OCI-LY3 (cell line): ENCODE measurements at regions not wholly inside any gene's neighbourhood (a gene's known extent, or its start where the extent isn't known, plus 50 kb on each side); places are given as distances from the start of the nearest gene placed in this dataset.

Experiments used
- H2AFZ ChIP-seq: fragments of 200-600, 300-600 bp; shearing (Covaris generic); 2 replicates; pipeline ENCODE4 v1.6.0; 2014; ENCODE audit warnings: antibody characterized with exemption, low read depth, low read length
- H3K27ac ChIP-seq: fragments of 200-600, 300-600 bp; sonication (generic); 2 replicates; pipeline ENCODE4 v1.5.1; 2014; ENCODE audit warnings: mild to moderate bottlenecking, low read length, moderate library complexity, mixed read lengths
- H3K27me3 ChIP-seq: fragments of 200-600, 300-600 bp; sonication (generic); 2 replicates; pipeline ENCODE4 v1.6.1; 2014; ENCODE audit warnings: low read depth, low read length, mixed read lengths
- H3K36me3 ChIP-seq: fragments of 200-600, 300-600 bp; sonication (generic); replicated peaks from 2 replicates; pipeline ENCODE3; 2014; ENCODE audit warnings: low read depth, low read length, mixed read lengths
- H3K4me1 ChIP-seq: fragments of 300-600, 200-600 bp; sonication (generic); 2 replicates; pipeline ENCODE4 v1.6.1; 2014; ENCODE audit warnings: low read length, mixed read lengths
- H3K4me2 ChIP-seq: fragments of 200-600, 300-600 bp; sonication (generic); 2 replicates; pipeline ENCODE4 v1.6.1; 2014; ENCODE audit warnings: low read length, mixed read lengths
- H3K4me3 ChIP-seq: fragments of 300-600, 200-600 bp; sonication (generic); 2 replicates; pipeline ENCODE4 v1.5.1; 2014; ENCODE audit warnings: antibody characterized with exemption, mild to moderate bottlenecking, low read length, moderate library complexity
- H3K79me2 ChIP-seq: fragments of 300-600, 200-600 bp; shearing (Covaris generic); 2 replicates; pipeline ENCODE4 v1.6.1; 2014; ENCODE audit warnings: mild to moderate bottlenecking, low read length, mixed read lengths
- H3K9ac ChIP-seq: fragments of 300-600, 200-600 bp; shearing (Covaris generic); 2 replicates; pipeline ENCODE4 v1.6.0; 2014; ENCODE audit warnings: mild to moderate bottlenecking, low read length, moderate library complexity
- H3K9me3 ChIP-seq: fragments of 200-600, 300-600 bp; shearing (Covaris generic); 2 replicates; pipeline ENCODE4 v1.6.1; 2014; ENCODE audit warnings: low read length, mixed read lengths; ENCODE audit not compliant: insufficient read depth
- H4K20me1 ChIP-seq: fragments of 200-600, 300-600 bp; sonication (generic); 2 replicates; pipeline ENCODE4 v1.6.1; 2016; ENCODE audit warnings: low read length, mixed read lengths; ENCODE audit not compliant: insufficient read depth
- CTCF ChIP-seq: fragments of 200-600, 300-600 bp; sonication (generic); IDR thresholded peaks from 2 replicates; pipeline ENCODE4 v1.5.1; 2014; ENCODE audit warnings: antibody characterized with exemption, low read length, low read depth
- EZH2phosphoT487 ChIP-seq: fragments of 200-600 bp; shearing (Covaris generic); IDR thresholded peaks from 2 replicates; pipeline ENCODE4 v1.6.1; 2018; ENCODE audit warnings: antibody characterized with exemption, mixed run types, low read depth

DNA sequence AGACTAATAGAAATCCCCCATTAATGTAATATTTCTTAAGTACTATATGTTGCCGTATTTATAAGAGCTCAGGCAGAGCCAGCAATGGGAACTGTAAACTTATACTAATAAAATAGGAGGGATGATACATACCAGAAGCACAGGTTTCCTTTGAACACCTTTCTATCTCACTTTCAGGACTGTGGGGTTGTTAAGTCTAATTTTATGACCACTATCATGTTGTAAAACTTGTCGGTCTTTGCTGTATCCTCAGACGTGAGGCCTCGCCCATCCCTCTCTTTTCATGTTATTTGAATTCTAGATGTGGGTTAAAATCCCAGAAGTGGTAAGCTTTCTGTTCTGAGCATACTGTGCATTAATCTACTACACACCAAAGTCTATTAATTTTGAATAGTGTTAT, 1083.5 kb upstream of the TENM4 start:
- Histone ChIP-seq H3K4me3 (no peak overlapping the region), H4K20me1 (no peaks in the 10 kb centered on the region), H3K79me2 (no peaks in the 10 kb centered on the region), H3K4me1 (peaks cover 43% of the 10 kb centered on the region), H3K9me3 (no peaks in the 10 kb centered on the region), H3K27ac (no peak overlapping the region), H3K9ac (no peak overlapping the region), H3K4me2 (no peak overlapping the region), H2AFZ (no peak overlapping the region), H3K36me3 (no peaks in the 10 kb centered on the region), H3K27me3 (no peaks in the 10 kb centered on the region)
- TF ChIP-seq EZH2phosphoT487 (no peak), CTCF (no peak)

GRCh38 chr11:80523057-80523456, 1082.2 kb upstream of the TENM4 start:
- H3K27ac ChIP-seq, result no peak overlapping the region
- H3K79me2 ChIP-seq, result no peaks in the 10 kb centered on the region
- H3K4me1 ChIP-seq, result peaks cover 45% of the 10 kb centered on the region
- no peaks in the 10 kb centered on the region for H3K9me3 ChIP-seq
- H3K36me3 ChIP-seq, result no peaks in the 10 kb centered on the region
- no peak overlapping the region for H3K4me2 ChIP-seq
- H3K4me3 ChIP-seq, result no peak overlapping the region
- no peak overlapping the region for H2AFZ ChIP-seq
- H3K27me3 ChIP-seq, result no peaks in the 10 kb centered on the region
- H4K20me1 ChIP-seq, result no peaks in the 10 kb centered on the region
- no peak overlapping the region for H3K9ac ChIP-seq
- TF ChIP-seq EZH2phosphoT487, result no peak
- no peak for TF ChIP-seq CTCF

DNA sequence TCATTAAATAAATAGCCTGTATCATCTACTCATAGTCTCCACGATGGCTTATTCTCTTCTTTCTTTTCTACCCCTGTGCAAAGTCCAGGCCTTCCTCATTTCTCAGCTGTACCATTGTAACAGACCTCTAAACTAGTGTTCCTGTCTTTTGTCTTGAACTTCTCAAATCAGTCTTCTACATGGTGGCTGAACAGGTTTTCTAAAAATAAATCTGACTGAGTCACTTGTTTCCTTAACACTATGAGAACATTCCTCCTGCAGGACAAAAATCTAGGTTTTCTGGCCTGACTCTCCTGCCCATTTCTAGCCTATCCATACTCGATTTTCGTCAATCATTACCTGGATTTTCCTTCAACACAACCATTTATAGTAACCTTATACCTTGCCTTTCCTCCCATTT, 1080.8 kb upstream of the TENM4 start:
- Histone ChIP-seq H2AFZ (no peak overlapping the region; the same call in 1 of the 2 replicates), H3K9ac (no peak overlapping the region), H3K4me3 (no peak overlapping the region), H4K20me1 (no peaks in the 10 kb centered on the region), H3K9me3 (no peaks in the 10 kb centered on the region), H3K79me2 (no peaks in the 10 kb centered on the region), H3K27me3 (no peaks in the 10 kb centered on the region), H3K4me1 (peaks cover 49% of the 10 kb centered on the region), H3K4me2 (no peak overlapping the region), H3K36me3 (no peaks in the 10 kb centered on the region), H3K27ac (no peak overlapping the region)
- no peak for TF ChIP-seq CTCF
- TF ChIP-seq EZH2phosphoT487, result no peak

- H3K27me3 ChIP-seq, result no peaks in the 10 kb centered on the region
- no peak overlapping the region for H3K27ac ChIP-seq
- no peak overlapping the region for H3K4me3 ChIP-seq
- H4K20me1 ChIP-seq, result no peaks in the 10 kb centered on the region
- no peak overlapping the region for H3K4me2 ChIP-seq
- H3K36me3 ChIP-seq, result no peaks in the 10 kb centered on the region
- no peaks in the 10 kb centered on the region for H3K79me2 ChIP-seq
- H3K9ac ChIP-seq, result no peak overlapping the region
- H3K9me3 ChIP-seq, result no peaks in the 10 kb centered on the region
- H2AFZ ChIP-seq, result no peak overlapping the region
- peaks cover 59% of the 10 kb centered on the region for H3K4me1 ChIP-seq
- TF ChIP-seq CTCF, result no peak
- TF ChIP-seq EZH2phosphoT487, result no peak
These were observed 1079.7 kb upstream of the TENM4 start for GRCh38 chr11:80520507-80520887.
